Upper lobe of left lung (tissue), 6 donors: ENCODE measurements at regions not wholly inside any gene's neighbourhood (a gene's known extent, or its start where the extent isn't known, plus 50 kb on each side); places are given as distances from the start of the nearest gene placed in this dataset.

Experiments
- ATAC-seq, 2 donors: fragments of 200-7000 bp; cut with Tn5 transposase; one replicate each; pipeline ENCODE4 v1.9.1; 2022; ENCODE audit warnings: mild to moderate bottlenecking in 2 of 2, moderate library complexity in 2 of 2; ENCODE audit not compliant: low FRiP score in 2 of 2
- DNase-seq, 2 donors: peaks; one replicate each; pipeline ENCODE4 v3.0.0-alpha.2; 2019 to 2020
- H3K27ac ChIP-seq, 4 donors: fragments of 200-600 bp; sonication (generic); one replicate each; pipeline ENCODE4 v1.5.1; 2016 to 2019
- H3K27me3 ChIP-seq, 4 donors: fragments of 200-600 bp; sonication (generic); one replicate each; pipeline ENCODE4 v1.5.1; 2017 to 2019
- H3K36me3 ChIP-seq, 4 donors: fragments of 200-600 bp; sonication (generic); one replicate each; pipeline ENCODE4 v1.5.1; 2016 to 2019
- H3K4me1 ChIP-seq, 4 donors: fragments of 200-600 bp; sonication (generic); one replicate each; pipeline ENCODE4 v1.5.1; 2018 to 2019
- H3K4me3 ChIP-seq, 4 donors: fragments of 200-600 bp; sonication (generic); one replicate each; pipeline ENCODE4 v1.5.1; 2017 to 2019; ENCODE audit warnings: mild to moderate bottlenecking in 2 of 4, moderate library complexity in 1 of 4
- H3K9me3 ChIP-seq, 4 donors: fragments of 200-600 bp; sonication (generic); one replicate each; pipeline ENCODE4 v1.5.1; 2018 to 2019
- EP300 ChIP-seq, 4 donors: sonication (generic); formaldehyde crosslinking; IDR thresholded peaks; one replicate each; pipeline ENCODE4 v1.5.1; 2017; ENCODE audit warnings: antibody characterized with exemption in 4 of 4, control low read depth in 2 of 4
- POLR2A ChIP-seq, 4 donors: fragments of 450-650 bp; IDR thresholded peaks; one replicate each; pipeline ENCODE4 v1.5.1; 2016 to 2017; ENCODE audit warnings: antibody characterized with exemption in 4 of 4, mild to moderate bottlenecking in 2 of 4
- POLR2AphosphoS5 ChIP-seq, 2 donors: sonication (generic); formaldehyde crosslinking; IDR thresholded peaks; one replicate each; pipeline ENCODE4 v1.5.1; 2017; ENCODE audit warnings: antibody characterized with exemption in 2 of 2
- WGBS, 2 donors: methylation state at CpG; one replicate each; pipeline ENCODE4 v1.1.5; 2017 to 2018; 5-methylcytosine and 5-hydroxymethylcytosine counted together
- TF ChIP-seq, protein P1 (sequence below), 6 experiments: fragments of 450-650 bp in 4 of 6; fragments of 200-600 bp in 2 of 6; sonication (generic) in 2 of 6; IDR thresholded peaks; one replicate each; pipeline ENCODE4 v1.5.1; 2016 to 2019; ENCODE audit warnings: antibody characterized with exemption in 6 of 6
- donor health status: DM: no; HTN: no; CAD: no; lungs with moderate emphysema.
- donor health status: DM: no; HTN: yes; CAD: no; lungs with severe emphysema.

GRCh38 chr13:74289107-74289506 lies 154.9 kb upstream of the KLF12 start:
- 81 to 84% methylated on average over 7 of the region's 7 CpGs for WGBS, 2 donors
- Histone ChIP-seq H3K9me3 (no peaks in the 10 kb centered on the region), H3K27ac (no peak overlapping the region), H3K27me3 (no peaks in the 10 kb centered on the region), H3K4me1 (peaks cover 11 to 19% (median 12%) of the 10 kb centered on the region in 4 donors), H3K4me3 (no peak overlapping the region), H3K36me3 (no peaks in the 10 kb centered on the region)
- no peak for TF ChIP-seq POLR2AphosphoS5 (IDR thresholded peaks at IDR 0.05)
- TF ChIP-seq, protein P1, sequence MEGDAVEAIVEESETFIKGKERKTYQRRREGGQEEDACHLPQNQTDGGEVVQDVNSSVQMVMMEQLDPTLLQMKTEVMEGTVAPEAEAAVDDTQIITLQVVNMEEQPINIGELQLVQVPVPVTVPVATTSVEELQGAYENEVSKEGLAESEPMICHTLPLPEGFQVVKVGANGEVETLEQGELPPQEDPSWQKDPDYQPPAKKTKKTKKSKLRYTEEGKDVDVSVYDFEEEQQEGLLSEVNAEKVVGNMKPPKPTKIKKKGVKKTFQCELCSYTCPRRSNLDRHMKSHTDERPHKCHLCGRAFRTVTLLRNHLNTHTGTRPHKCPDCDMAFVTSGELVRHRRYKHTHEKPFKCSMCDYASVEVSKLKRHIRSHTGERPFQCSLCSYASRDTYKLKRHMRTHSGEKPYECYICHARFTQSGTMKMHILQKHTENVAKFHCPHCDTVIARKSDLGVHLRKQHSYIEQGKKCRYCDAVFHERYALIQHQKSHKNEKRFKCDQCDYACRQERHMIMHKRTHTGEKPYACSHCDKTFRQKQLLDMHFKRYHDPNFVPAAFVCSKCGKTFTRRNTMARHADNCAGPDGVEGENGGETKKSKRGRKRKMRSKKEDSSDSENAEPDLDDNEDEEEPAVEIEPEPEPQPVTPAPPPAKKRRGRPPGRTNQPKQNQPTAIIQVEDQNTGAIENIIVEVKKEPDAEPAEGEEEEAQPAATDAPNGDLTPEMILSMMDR (IDR thresholded peaks at IDR 0.05) = no peak
- TF ChIP-seq POLR2A (IDR thresholded peaks at IDR 0.05) = no peak
- no peak for TF ChIP-seq EP300 (IDR thresholded peaks at IDR 0.05)
- ATAC-seq = no peak
- DNase-seq = no peak

GRCh38 chr13:74288361-74288911 lies 154.2 kb upstream of the KLF12 start:
- Histone ChIP-seq H3K4me1 (peaks cover 11 to 19% (median 12%) of the 10 kb centered on the region in 4 donors), H3K9me3 (no peaks in the 10 kb centered on the region), H3K27ac (no peak overlapping the region), H3K4me3 (peak overlapping the region in 2 of 4 donors; percentile 18 to 20), H3K36me3 (no peaks in the 10 kb centered on the region), H3K27me3 (no peaks in the 10 kb centered on the region)
- ATAC-seq (peak in 1 of 2 donors; percentile 58), DNase-seq (peak; percentile 8 to 26)
- WGBS, 2 donors = 7 to 17% methylated on average over 8 to 10 of the region's 10 CpGs
- TF ChIP-seq POLR2A (IDR thresholded peaks at IDR 0.05) (no peak), EP300 (IDR thresholded peaks at IDR 0.05) (no peak), POLR2AphosphoS5 (IDR thresholded peaks at IDR 0.05) (no peak)
- TF ChIP-seq, protein P1 (IDR thresholded peaks at IDR 0.05) = no peak

DNA sequence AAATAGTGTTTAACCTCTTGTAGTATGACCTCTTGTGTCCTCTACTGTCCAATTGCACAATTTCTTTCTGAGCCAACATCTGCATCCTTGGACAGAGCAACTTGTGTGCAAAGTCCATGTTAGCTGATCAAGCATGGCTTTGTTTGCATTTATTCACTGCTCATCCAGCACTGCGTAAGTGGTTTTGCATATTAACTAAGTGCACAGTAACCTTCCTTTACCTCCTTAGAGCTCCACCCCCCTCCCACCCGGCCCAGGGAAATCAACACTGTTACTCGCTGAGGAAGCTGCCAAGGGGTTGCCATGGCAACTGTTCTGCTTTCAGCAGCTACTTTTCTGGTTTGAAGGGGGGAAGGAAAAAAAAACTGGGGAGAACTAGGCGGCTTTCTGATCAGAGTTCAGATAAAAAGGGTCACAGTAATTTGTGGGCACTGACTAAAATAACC lies 153.5 kb upstream of the KLF12 start:
- no peaks in the 10 kb centered on the region for H3K27me3 ChIP-seq
- H3K9me3 ChIP-seq = no peaks in the 10 kb centered on the region
- peak; percentile 65 to 69 for ATAC-seq
- H3K27ac ChIP-seq = no peak overlapping the region
- peak overlapping the region in 1 of 4 donors; percentile 18 for H3K4me3 ChIP-seq
- DNase-seq = peak in 1 of 2 donors; percentile 76
- peaks cover 11 to 19% (median 12%) of the 10 kb centered on the region in 4 donors for H3K4me1 ChIP-seq
- TF ChIP-seq POLR2AphosphoS5 (IDR thresholded peaks at IDR 0.05) (no peak), EP300 (IDR thresholded peaks at IDR 0.05) (no peak), POLR2A (IDR thresholded peaks at IDR 0.05) (no peak)
- TF ChIP-seq, protein P1 (IDR thresholded peaks at IDR 0.05) = no peak
- no peaks in the 10 kb centered on the region for H3K36me3 ChIP-seq
- WGBS, 2 donors = 5 to 7% methylated on average over 4 of the region's 4 CpGs

DNA sequence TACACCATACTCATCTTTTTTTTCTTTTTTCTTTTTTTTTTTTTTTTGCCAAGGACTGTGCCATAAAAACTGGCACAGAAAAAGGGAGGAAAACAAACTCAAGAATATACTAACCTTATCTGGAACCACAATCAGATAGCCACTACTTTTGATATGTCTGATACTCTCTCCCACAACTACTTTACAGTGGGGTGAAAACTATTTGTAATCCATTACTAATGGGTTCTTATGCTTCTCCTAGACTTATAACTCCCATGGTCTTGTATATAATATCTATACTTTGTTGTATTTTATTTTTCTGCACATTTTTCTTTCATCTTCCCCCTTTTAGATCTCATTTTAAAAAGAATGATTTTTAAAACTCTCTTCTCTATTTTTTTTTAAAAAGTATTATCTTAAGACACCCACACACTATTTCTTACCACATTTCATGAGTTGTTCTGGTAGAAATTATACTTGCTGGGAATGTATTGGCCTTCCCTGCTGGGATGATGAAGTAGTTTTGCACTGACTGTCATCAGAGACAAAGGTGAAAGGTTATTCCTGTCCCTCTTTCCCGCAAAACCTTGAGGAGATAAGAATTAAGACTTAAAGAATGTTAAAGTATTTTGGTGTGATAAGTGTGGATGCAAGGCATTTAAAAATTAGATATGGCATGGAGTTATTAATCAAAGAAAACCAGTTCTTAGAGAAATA lies 146.7 kb upstream of the KLF12 start:
- WGBS, 2 donors = 66 to 79% methylated on average over 1 of the region's 1 CpG
- TF ChIP-seq EP300 (IDR thresholded peaks at IDR 0.05) (no peak), POLR2A (IDR thresholded peaks at IDR 0.05) (no peak), POLR2AphosphoS5 (IDR thresholded peaks at IDR 0.05) (no peak)
- TF ChIP-seq, protein P1 (IDR thresholded peaks at IDR 0.05) = no peak
- ATAC-seq = no peak

More for the DNA sequence above, 146.7 kb upstream of the KLF12 start:
- Histone ChIP-seq H3K27me3 (no peaks in the 10 kb centered on the region), H3K9me3 (no peaks in the 10 kb centered on the region), H3K36me3 (no peaks in the 10 kb centered on the region), H3K4me3 (no peak overlapping the region), H3K27ac (no peak overlapping the region), H3K4me1 (no peaks in the 10 kb centered on the region)
- no peak for DNase-seq
